Fibroblast of mammary gland (primary cell): ENCODE measurements at regions not wholly inside any gene's neighbourhood (a gene's known extent, or its start where the extent isn't known, plus 50 kb on each side); places are given as distances from the start of the nearest gene placed in this dataset.

Source experiments
- DNase-seq: peaks from one replicate; pipeline ENCODE4 v3.0.0-alpha.2; 2010; ENCODE audit warnings: low read depth
- H3K4me3 ChIP-seq: 2 replicates; pipeline ENCODE4 v1.5.1; 2011; ENCODE audit warnings: low read depth, mild to moderate bottlenecking, low read length, moderate library complexity; ENCODE audit not compliant: control insufficient read depth
- TF ChIP-seq, protein P1 (sequence below): conservative IDR thresholded peaks from 2 replicates; pipeline ENCODE4 v1.5.1; 2011; ENCODE audit warnings: low read depth, low read length, inconsistent platforms; ENCODE audit not compliant: control insufficient read depth, insufficient read depth

DNA sequence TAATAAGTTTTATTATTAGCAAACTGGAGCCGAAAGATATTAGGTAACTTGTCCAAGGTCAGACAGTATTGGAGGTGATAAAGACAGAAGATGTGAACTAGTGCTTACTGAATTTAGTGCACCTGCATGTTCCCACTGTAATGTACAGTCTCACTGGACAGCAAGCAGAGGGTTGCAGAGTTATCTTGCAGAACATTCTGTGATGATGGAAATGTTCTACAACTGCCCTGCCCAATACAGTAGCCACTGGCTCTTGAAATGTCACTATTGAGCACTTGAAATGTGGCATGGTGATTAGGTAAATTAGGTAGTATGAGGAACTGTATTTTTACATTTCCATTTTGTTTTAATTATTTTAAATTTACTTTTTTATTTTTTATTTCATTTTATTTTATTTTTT lies 356.6 kb downstream of the EPHA4 start:
- no peak overlapping the region for H3K4me3 ChIP-seq
- TF ChIP-seq, protein P1, sequence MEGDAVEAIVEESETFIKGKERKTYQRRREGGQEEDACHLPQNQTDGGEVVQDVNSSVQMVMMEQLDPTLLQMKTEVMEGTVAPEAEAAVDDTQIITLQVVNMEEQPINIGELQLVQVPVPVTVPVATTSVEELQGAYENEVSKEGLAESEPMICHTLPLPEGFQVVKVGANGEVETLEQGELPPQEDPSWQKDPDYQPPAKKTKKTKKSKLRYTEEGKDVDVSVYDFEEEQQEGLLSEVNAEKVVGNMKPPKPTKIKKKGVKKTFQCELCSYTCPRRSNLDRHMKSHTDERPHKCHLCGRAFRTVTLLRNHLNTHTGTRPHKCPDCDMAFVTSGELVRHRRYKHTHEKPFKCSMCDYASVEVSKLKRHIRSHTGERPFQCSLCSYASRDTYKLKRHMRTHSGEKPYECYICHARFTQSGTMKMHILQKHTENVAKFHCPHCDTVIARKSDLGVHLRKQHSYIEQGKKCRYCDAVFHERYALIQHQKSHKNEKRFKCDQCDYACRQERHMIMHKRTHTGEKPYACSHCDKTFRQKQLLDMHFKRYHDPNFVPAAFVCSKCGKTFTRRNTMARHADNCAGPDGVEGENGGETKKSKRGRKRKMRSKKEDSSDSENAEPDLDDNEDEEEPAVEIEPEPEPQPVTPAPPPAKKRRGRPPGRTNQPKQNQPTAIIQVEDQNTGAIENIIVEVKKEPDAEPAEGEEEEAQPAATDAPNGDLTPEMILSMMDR, result no peak

DNA sequence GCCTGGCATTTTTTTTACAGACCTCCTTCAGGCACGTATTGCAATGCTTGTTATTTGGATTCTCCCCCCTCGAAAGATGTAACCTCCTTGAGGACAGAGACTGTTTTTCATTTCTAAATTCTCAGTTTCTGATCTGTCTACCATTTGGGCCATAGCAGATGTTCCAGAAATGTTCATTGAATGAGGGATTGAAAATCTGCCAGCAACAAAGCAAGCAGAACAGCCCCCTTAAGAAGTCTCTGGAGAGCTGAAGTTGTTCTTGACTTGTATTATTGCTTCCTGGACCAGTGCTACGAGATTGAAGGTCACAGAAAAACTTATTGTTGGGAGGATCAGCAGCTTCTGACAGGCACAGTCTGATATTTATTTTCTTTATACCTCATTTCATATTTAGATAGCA lies 355.5 kb downstream of the EPHA4 start:
- no peak for DNase-seq
- H3K4me3 ChIP-seq, result no peak overlapping the region
- TF ChIP-seq, protein P1, result no peak

More for the DNA sequence above, 356.6 kb downstream of the EPHA4 start:
- no peak for DNase-seq

GRCh38 chr2:221225752-221226151 lies 346.4 kb downstream of the EPHA4 start:
- TF ChIP-seq, protein P1, result no peak
- no peak overlapping the region for H3K4me3 ChIP-seq
- no peak for DNase-seq

GRCh38 chr2:221228214-221228769 lies 343.8 kb downstream of the EPHA4 start:
- no peak overlapping the region for H3K4me3 ChIP-seq
- TF ChIP-seq, protein P1, result no peak
- DNase-seq, result no peak

DNA sequence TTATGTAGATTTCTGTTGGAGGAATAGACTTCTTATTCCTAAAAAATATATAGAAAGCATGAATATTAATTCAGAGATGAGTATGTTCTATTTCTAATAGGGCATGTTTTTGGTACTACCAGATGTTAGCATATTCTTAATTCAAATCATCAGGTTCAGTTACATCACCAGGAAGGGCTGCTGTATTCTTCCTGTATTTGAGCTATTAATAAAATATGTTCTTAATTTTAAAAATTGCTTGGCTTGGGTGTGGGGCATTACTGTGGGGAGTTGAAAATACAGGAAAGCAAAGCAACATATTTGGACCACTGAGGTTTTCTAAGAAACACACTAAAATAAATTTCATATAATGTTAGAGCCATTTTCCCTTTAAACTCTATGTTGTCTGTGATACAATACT lies 343.0 kb downstream of the EPHA4 start:
- H3K4me3 ChIP-seq, result no peak overlapping the region
- TF ChIP-seq, protein P1, result no peak
- no peak for DNase-seq

GRCh38 chr2:221231511-221231910 lies 340.6 kb downstream of the EPHA4 start:
- H3K4me3 ChIP-seq, result no peak overlapping the region
- no peak for DNase-seq
- TF ChIP-seq, protein P1, result no peak

GRCh38 chr2:221235941-221236340 lies 336.2 kb downstream of the EPHA4 start:
- TF ChIP-seq, protein P1, result no peak
- no peak overlapping the region for H3K4me3 ChIP-seq

More at GRCh38 chr2:221235941-221236340, 336.2 kb downstream of the EPHA4 start:
- DNase-seq, result no peak
